PFSK-1 (cell line): ENCODE measurements at regions not wholly inside any gene's neighbourhood (a gene's known extent, or its start where the extent isn't known, plus 50 kb on each side); places are given as distances from the start of the nearest gene placed in this dataset.

Source experiments
- FOXP2 ChIP-seq: optimal IDR thresholded peaks from 2 replicates; pipeline ENCODE3; 2011; ENCODE audit warnings: borderline replicate concordance, control low read depth, inconsistent platforms; ENCODE audit not compliant: insufficient read depth; ENCODE audit errors: extremely low read length, extremely low read depth
- POLR2AphosphoS5 ChIP-seq: IDR thresholded peaks from 2 replicates; pipeline ENCODE4 v1.6.1; 2012; ENCODE audit warnings: low read depth, mild to moderate bottlenecking, control low read depth, low read length, moderate library complexity
- SIN3A ChIP-seq: IDR thresholded peaks from 2 replicates; pipeline ENCODE4 v1.6.1; 2012; ENCODE audit warnings: mild to moderate bottlenecking, low read length, moderate library complexity, borderline replicate concordance; ENCODE audit not compliant: insufficient read depth
- TAF1 ChIP-seq: IDR thresholded peaks from 2 replicates; pipeline ENCODE4 v1.6.1; 2012; ENCODE audit warnings: low read length, control low read depth, borderline replicate concordance; ENCODE audit not compliant: insufficient read depth
- TF ChIP-seq, protein P1 (sequence below), 2 experiments: IDR thresholded peaks; 2 replicates each; pipeline versions ENCODE4 v1.6.1 to v1.8.0; 2011 to 2012; ENCODE audit warnings: low read depth in 2 of 2, low read length in 2 of 2, control low read depth in 1 of 2, inconsistent platforms in 1 of 2, mild to moderate bottlenecking in 1 of 2, moderate library complexity in 1 of 2; ENCODE audit not compliant: insufficient read depth in 1 of 2

DNA sequence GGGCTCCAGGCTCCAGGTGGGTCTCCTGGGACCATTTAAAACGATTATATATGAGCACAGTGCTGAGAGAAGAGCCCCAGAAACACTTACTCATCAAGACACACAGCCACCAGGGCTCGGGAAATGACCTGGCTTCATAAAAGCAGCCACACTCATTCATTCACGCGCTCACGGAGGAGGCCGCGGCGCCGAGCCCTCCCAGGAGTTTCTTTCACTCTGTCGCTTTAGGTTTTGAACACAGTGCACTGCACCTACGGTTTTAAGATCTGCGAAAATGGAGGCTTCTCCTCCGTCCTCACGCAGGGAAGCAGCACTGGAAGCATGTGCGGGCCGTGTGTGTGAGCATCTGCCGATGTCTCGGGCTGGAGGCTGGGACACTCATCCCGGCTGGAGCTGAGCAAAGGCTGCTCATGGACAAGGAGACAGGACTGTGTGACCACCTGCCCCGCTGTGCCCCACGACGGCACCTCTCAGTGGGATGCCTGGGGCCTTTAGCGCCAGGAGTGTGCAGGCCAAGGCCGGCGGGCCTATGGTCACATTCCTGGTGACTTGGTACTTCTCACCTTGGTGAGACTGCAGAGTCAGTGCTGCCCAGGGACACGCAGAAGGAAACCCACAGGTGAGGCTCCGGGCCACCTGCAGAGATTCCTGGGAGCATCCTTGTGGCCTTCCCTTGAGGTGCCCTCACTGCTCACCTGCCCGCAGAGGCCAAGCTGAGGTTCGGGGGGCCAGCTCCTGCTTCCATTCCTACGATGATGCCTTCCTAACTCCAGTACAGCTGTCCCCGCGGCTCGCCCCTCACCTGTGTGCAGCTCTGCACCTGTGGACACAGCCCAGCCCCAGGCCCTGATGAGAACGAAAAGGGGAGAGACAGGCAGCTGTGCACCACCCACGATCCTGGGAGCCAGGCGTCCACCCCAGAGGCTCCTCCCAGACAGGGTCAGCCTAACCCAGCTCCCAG is 872.0 kb downstream of the BRD1 start:
- TF ChIP-seq FOXP2 (no peak), SIN3A (no peak), TAF1 (no peak), POLR2AphosphoS5 (no peak)
- TF ChIP-seq, protein P1, sequence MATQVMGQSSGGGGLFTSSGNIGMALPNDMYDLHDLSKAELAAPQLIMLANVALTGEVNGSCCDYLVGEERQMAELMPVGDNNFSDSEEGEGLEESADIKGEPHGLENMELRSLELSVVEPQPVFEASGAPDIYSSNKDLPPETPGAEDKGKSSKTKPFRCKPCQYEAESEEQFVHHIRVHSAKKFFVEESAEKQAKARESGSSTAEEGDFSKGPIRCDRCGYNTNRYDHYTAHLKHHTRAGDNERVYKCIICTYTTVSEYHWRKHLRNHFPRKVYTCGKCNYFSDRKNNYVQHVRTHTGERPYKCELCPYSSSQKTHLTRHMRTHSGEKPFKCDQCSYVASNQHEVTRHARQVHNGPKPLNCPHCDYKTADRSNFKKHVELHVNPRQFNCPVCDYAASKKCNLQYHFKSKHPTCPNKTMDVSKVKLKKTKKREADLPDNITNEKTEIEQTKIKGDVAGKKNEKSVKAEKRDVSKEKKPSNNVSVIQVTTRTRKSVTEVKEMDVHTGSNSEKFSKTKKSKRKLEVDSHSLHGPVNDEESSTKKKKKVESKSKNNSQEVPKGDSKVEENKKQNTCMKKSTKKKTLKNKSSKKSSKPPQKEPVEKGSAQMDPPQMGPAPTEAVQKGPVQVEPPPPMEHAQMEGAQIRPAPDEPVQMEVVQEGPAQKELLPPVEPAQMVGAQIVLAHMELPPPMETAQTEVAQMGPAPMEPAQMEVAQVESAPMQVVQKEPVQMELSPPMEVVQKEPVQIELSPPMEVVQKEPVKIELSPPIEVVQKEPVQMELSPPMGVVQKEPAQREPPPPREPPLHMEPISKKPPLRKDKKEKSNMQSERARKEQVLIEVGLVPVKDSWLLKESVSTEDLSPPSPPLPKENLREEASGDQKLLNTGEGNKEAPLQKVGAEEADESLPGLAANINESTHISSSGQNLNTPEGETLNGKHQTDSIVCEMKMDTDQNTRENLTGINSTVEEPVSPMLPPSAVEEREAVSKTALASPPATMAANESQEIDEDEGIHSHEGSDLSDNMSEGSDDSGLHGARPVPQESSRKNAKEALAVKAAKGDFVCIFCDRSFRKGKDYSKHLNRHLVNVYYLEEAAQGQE (IDR thresholded peaks at IDR 0.05; ENCODE audit: insufficient read depth in 1 of 2, low read depth in 2 of 2, low read length in 2 of 2), result no peak

DNA sequence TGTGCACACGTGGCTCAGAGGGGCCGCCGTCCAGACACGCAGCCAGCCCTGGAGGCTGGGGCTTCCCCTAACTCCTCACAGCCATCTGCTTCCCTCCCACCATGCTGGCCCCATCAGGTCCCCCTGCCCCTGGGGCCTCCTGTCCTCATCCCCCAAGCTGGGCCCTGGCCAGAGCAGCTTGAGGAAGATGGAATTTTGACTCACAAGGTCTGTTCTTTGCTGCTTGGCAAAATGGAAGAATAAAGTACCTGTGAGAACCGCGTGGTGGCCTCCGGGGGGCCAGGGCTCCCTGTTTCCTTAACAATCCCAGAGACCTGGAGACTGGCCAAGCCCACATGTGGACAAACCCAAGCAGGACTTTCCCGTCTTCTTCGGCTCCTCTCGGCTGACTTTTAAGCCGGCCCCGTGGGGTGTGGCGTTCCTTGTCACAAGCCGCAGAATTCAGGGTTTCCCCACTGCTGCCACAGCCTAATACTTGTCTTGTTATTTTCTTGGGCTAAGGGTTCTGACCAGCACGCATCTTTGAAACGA is 872.8 kb downstream of the BRD1 start:
- TF ChIP-seq FOXP2, result no peak
- TF ChIP-seq SIN3A, result no peak
- TF ChIP-seq, protein P1 (IDR thresholded peaks at IDR 0.05; ENCODE audit: insufficient read depth in 1 of 2, low read depth in 2 of 2, low read length in 2 of 2), result no peak
- TF ChIP-seq POLR2AphosphoS5, result no peak
- TF ChIP-seq TAF1, result no peak

DNA sequence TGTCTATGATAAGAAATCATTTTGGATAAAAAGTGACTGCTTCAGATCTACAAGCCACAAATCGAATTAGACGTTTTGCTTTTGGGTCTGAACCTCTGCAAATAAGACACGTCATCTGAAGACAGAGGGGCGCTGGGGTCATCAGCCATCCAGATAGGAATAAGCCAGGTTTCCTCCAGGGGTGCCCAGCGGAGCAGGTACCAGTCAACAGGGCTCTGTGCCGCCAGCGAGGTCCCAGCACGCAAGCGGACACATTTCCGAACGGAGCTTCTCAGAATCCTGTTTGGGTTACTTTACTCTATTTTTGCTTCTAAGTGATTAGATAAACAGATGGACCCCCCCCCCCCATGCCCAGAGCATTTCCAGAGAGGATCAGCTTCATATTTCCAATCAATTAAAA is 873.8 kb downstream of the BRD1 start:
- no peak for TF ChIP-seq POLR2AphosphoS5
- TF ChIP-seq, protein P1 (IDR thresholded peaks at IDR 0.05; ENCODE audit: insufficient read depth in 1 of 2, low read depth in 2 of 2, low read length in 2 of 2), result no peak
- no peak for TF ChIP-seq FOXP2
- no peak for TF ChIP-seq SIN3A
- TF ChIP-seq TAF1, result no peak

DNA sequence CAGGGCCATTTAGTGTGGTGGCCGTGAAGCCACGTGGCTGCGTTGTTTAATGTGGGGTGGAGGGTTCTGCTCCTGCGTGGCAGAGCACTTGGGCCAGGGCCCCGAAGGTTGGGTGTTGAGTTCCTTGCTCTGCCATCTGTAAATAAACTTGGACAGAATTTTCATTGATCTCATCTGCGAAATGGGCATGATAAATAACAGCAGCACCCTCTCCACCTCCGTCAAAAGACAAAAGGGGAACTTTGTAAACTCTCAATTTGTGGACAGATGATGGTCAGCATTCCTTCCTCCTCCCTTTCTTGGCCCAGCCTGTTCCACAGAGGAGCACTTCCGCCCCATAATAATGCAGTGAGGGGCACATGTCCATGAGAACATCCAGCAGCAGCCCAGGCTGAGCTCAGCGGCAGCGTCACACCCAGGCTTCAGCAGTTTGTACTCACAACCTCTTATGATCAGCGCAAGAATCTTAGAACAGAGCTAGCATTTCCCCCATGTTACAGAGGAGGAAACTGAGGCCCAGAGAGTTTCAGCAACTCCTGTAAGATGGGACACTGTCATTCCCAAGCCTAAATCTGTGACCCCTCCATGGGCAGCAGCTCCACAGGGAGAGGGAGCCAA is 874.5 kb downstream of the BRD1 start:
- TF ChIP-seq TAF1 (no peak), SIN3A (no peak), POLR2AphosphoS5 (no peak), FOXP2 (no peak)
- TF ChIP-seq, protein P1 (IDR thresholded peaks at IDR 0.05; ENCODE audit: insufficient read depth in 1 of 2, low read depth in 2 of 2, low read length in 2 of 2), result no peak
